HG03135 (cell line): ENCODE measurements at regions not wholly inside any gene's neighbourhood (a gene's known extent, or its start where the extent isn't known, plus 50 kb on each side); places are given as distances from the start of the nearest gene placed in this dataset.

Source experiments
- ATAC-seq: cut with Tn5 transposase; IDR thresholded peaks from one replicate; pipeline ENCODE4 v1.9.1; 2021; ENCODE audit warnings: mild to moderate bottlenecking, moderate library complexity; ENCODE audit not compliant: unreplicated experiment

GRCh38 chr9:118558026-118558425 lies 811.2 kb downstream of the BRINP1 start:
- no peak for ATAC-seq

DNA sequence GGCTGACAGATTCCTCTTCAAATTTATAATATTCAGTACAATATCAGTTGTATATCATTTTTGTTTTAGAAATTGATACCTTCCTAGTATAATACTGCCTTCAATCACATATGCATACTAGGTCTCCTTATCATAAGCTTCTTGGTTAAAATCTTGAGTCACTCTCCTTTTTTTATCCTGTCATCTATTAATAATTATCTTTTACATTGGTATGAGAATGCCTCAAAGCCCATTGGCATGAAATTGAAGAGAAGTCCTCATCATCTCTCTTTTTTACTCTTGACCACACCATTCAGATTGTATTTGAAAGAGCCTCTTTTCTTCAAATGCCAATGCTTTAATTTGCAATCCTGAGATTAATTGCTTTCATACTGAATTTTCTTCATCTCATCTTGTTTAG lies 810.3 kb downstream of the BRINP1 start:
- no peak for ATAC-seq

GRCh38 chr9:118561051-118561450 lies 808.2 kb downstream of the BRINP1 start:
- ATAC-seq = no peak

GRCh38 chr9:118563677-118564076 lies 805.6 kb downstream of the BRINP1 start:
- ATAC-seq = no peak

DNA sequence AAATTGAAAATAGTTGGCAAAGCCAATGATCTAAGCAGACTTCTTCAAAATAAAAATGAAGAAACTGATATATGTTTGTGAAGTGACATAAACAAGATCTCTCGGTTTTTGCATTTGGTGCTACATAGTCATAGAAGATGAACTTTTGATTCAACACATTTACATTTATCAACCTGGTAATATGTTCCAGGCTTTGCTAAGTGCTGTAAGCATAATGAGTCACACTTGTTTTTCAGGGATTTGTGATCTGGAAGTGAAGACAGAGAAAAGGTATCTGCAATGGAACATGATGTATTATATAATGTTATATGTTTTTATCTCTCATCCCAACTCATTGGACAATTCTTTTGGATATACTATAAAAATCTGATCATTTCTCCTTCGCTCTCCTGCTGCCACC lies 801.4 kb downstream of the BRINP1 start:
- no peak for ATAC-seq

GRCh38 chr9:118568704-118569103 lies 800.5 kb downstream of the BRINP1 start:
- ATAC-seq = no peak

DNA sequence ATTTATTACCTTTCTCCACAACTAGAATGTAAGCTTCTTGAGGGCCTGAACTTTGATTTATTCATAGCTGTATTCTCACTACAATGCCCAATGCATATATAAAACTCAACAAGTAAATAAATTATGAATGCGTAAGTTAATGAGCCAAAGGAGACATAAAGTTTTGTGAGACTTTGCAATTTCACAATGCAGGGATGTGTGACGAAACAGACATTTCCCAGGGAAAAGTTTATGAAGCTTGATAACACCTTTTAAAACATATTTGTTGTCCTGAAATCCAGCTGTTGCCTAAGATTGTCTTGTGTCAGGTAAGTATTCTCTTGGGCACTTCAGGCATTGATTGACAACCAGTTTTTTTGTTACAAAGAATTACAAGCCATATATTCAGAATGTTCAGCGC lies 800.1 kb downstream of the BRINP1 start:
- ATAC-seq = no peak

- ATAC-seq = no peak
Observed at GRCh38 chr9:118570066-118570465, 799.2 kb downstream of the BRINP1 start.

DNA sequence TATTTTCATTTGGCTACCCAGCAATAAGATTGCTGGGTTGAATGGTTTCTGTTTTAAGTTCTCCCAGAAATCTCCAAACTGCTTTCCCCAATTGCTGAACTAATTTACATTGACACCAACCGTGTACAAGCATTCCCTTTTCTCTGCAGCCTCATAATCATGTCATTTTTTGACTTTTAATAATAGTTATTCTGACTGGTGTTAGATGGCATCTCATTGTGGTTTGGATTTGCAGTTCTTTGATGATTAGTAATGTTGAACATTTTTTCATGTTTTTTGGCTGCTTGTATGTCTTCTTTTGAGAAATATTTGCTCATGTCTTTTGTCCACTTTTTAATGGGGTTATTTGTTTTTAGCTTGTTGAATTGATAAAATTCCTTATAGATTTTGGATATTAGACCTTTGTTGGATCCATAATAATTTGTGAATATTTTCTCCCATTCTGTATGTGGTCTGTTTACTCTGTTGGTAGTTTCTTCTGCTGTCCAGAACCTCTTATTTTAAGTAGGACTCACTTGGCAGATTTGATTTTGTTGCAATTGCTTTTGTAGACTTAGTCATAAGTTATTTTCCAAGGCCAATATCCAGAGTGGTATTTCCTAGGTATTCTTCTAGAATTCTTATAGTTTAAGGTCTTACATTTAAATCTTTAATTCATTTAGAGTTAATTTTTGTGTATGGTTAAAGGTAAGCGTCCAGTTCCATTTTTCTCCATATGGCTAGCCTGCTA lies 793.7 kb downstream of the BRINP1 start:
- ATAC-seq = no peak

- ATAC-seq = no peak
Observed at GRCh38 chr9:118577121-118577520, 792.1 kb downstream of the BRINP1 start.

GRCh38 chr9:118578467-118578866 lies 790.8 kb downstream of the BRINP1 start:
- ATAC-seq = no peak

DNA sequence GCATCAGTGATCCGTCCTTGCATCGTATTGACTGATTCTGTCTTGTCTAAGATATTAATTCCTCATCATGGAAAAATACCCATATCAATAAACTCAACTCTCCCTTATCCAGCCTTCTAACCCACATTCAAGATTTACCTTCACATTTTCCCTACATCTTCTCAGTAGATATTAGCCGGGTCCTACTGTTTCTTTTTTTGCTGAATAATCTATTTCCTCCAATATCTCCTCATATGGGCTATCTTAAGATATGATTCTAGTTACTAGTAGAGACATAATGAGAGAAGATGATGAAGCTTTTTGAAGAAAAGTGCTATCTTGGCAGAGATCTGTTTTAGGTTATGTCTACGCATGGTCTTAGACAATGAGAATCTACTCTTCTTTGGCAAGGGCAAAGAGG lies 785.8 kb downstream of the BRINP1 start:
- ATAC-seq = no peak

DNA sequence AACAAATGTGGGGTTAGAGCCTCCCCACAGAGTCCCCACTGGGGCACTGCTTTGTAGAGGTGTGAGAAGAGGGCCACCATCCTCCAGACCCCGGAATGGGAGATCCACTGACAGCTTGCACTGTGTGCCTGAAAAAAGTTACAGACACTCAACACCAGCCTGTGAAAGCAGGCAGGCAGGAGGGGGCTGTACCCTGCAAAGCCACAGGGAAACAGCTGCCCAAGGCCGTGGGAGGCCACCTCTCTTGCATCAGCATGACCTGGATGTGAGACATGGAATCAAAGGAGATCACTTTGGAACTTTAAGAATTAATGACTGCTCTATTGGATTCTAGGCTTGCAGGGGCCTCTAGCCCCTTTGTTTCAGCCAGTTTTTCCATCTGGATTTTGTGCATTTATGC lies 782.3 kb downstream of the BRINP1 start:
- no peak for ATAC-seq

GRCh38 chr9:118594428-118594827 lies 774.8 kb downstream of the BRINP1 start:
- ATAC-seq = no peak

DNA sequence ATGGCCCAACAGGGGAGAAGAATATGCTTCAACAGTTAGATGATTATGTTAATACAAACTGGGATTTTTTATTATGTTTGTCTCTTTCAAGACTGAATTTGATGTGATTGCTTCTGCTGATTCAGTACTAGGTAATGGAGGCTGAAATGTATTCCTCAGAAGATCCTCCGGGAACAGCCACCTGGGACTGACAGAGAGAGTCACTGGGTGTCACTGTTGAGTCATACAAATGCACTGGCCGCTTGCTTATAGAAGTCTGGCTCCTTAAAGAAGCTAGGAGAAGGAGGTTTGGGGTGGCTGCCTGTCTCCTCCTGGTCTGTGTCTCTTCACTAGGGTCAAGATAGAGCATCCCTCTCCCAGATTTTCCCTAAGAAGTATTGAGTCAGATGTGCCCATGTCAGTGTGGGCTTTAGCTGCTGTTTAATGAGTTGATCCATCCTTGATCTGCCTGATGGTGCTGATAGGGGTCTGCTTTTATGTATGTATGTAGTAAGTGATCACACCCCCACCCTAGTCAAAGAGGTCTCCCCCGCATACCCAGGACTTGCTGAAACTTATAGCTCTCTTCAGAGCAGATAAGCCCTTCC lies 773.4 kb downstream of the BRINP1 start:
- ATAC-seq = no peak

DNA sequence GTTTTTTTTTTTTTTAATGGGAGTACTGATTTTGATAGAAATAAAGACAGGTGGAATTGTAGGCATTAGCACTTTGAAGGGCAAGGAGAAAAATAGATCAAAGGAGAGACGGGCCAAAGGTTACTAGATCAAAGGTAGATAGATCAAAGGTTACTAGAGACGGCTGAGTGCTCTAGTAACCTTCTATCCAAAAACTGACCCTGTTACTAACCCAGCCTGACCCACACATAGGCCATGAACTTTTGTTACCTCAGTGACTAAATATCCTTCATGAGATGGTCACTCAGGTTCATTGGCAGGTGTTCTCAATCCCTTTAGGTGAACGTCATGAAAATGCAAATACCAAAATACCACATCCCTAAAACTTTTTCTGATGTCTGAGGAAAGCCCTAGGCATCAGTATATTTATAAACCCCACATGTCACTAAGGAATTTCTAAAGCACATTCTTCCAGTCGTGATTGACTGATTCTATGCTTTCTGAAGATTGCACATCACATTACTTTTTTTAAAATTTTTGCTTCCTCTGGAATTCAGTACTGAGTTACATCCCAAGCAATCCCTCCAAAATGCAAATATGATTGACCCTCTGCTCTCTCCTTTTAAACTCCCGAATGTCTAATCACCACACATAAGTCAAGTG lies 772.7 kb downstream of the BRINP1 start:
- ATAC-seq = no peak

DNA sequence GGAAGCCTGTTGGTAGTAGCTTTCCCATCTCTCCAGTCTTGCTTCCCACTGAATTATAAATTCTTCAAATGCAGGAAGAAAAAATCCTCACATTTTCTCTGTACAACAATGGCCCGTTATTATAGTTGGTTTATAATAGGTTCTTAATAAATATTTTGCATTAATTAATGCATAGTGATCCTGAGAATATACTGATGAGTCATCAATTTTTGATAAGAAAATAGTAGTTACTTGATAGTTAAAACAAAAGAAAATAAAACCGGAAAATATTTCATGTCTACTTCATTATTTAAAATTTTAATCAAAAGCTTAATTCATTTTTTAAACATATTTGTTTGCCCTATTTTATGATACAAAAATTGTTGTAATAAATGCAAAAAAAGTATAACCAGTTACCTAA lies 762.6 kb downstream of the BRINP1 start:
- no peak for ATAC-seq

GRCh38 chr9:118609355-118610044 lies 759.7 kb downstream of the BRINP1 start:
- no peak for ATAC-seq

GRCh38 chr9:118612201-118612600 lies 757.0 kb downstream of the BRINP1 start:
- ATAC-seq = no peak

- ATAC-seq = no peak
Observed at GRCh38 chr9:118613996-118614395, 755.2 kb downstream of the BRINP1 start.

DNA sequence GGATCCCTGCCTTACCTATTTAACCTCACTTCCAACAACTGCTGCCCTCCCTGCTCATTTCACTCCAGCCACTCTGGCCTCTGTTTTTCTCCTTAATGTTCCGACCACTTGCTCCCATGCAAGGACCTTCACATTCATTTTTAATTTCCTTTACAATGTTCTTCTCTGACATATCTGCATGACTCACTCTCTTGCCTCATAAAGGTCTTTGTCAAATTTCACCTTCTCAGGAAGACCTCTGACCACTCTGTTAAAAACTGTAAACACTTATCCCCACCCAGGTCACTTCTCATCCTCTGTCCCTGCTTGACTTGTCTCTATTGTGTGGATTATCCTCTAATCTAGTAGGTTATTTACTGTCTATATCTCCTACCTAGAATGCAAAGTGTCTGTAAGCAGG lies 751.2 kb downstream of the BRINP1 start:
- ATAC-seq = no peak

- no peak for ATAC-seq
Observed at GRCh38 chr9:118618849-118619248, 750.4 kb downstream of the BRINP1 start.
